ENCODE measurements at regions not wholly inside any gene's neighbourhood (a gene's known extent, or its start where the extent isn't known, plus 50 kb on each side); places are given as distances from the start of the nearest gene placed in this dataset. TPM values are rescaled to one million over a fixed set of nuclear protein-coding genes. Genes with fewer than 3 reads are reported as not detected.

GRCh38 chr9:119432428-119432827 is 63.2 kb upstream of the BRINP1 start:
- Mint-ChIP-seq H3K27me3 (ENCODE audit: insufficient read depth, unreplicated experiment) (no peaks in the 10 kb centered on the region), H3K9me3 (ENCODE audit: unreplicated experiment) (no peaks in the 10 kb centered on the region), H3K36me3 (ENCODE audit: insufficient read depth, unreplicated experiment) (no peaks in the 10 kb centered on the region), H3K27ac (ENCODE audit: low read depth, unreplicated experiment) (no peak overlapping the region), H3K4me1 (ENCODE audit: insufficient read depth, unreplicated experiment) (no peaks in the 10 kb centered on the region), H3K4me3 (ENCODE audit: unreplicated experiment) (no peak overlapping the region)
- DNase-seq (ENCODE audit: unreplicated experiment) = no peak
- POLR2A ChIA-PET = interaction anchor here (1.5 kb wide), 1 partner anchor 21 kb away, joined by 3 read pairs; no protein-coding TSS in a partner anchor
- CTCF ChIA-PET = interaction anchor here (0.6 to 0.9 kb wide), 2 partner anchors 11 to 459 kb away, joined by 3 to 4 read pairs; no protein-coding TSS in a partner anchor
- intact Hi-C loops (cut with micrococcal nuclease) = no loop called here
- BruUV-seq (replicated peaks) = no TSS peak
- no peak for TF ChIP-seq CTCF (IDR thresholded peaks at IDR 0.05; ENCODE audit: unreplicated experiment)

- H3K4me3 Mint-ChIP-seq (ENCODE audit: unreplicated experiment) = no peak overlapping the region
- DNase-seq (ENCODE audit: unreplicated experiment) = no peak
- intact Hi-C loops (cut with micrococcal nuclease) = no loop called here
- H3K27me3 Mint-ChIP-seq (ENCODE audit: insufficient read depth, unreplicated experiment) = no peaks in the 10 kb centered on the region
- H3K9me3 Mint-ChIP-seq (ENCODE audit: unreplicated experiment) = peaks cover 9% of the 10 kb centered on the region
- no peaks in the 10 kb centered on the region for H3K4me1 Mint-ChIP-seq (ENCODE audit: insufficient read depth, unreplicated experiment)
- ChIA-PET CTCF (interaction anchor here (0.6 kb wide), 2 partner anchors 23 to 64 kb away, joined by 4 to 5 read pairs; no protein-coding TSS in a partner anchor), POLR2A (no interaction called here)
- no peak overlapping the region for H3K27ac Mint-ChIP-seq (ENCODE audit: low read depth, unreplicated experiment)
- no TSS peak for BruUV-seq (replicated peaks)
- no peak for TF ChIP-seq CTCF (IDR thresholded peaks at IDR 0.05; ENCODE audit: unreplicated experiment)
- H3K36me3 Mint-ChIP-seq (ENCODE audit: insufficient read depth, unreplicated experiment) = no peaks in the 10 kb centered on the region
Measured at GRCh38 chr9:119429302-119429701, 60.1 kb upstream of the BRINP1 start.

GRCh38 chr9:119420231-119420630 is 51.0 kb upstream of the BRINP1 start:
- H3K9me3 Mint-ChIP-seq (ENCODE audit: unreplicated experiment) = no peaks in the 10 kb centered on the region
- no peak for DNase-seq (ENCODE audit: unreplicated experiment)
- no peak overlapping the region for H3K27ac Mint-ChIP-seq (ENCODE audit: low read depth, unreplicated experiment)
- intact Hi-C loops (cut with micrococcal nuclease) = no loop called here
- no peaks in the 10 kb centered on the region for H3K27me3 Mint-ChIP-seq (ENCODE audit: insufficient read depth, unreplicated experiment)
- ChIA-PET POLR2A (no interaction called here), CTCF (interaction anchor here (0.6 to 0.9 kb wide), 2 partner anchors 548 to 933 kb away, joined by 3 read pairs; no protein-coding TSS in a partner anchor)
- no TSS peak for BruUV-seq (replicated peaks)
- H3K36me3 Mint-ChIP-seq (ENCODE audit: insufficient read depth, unreplicated experiment) = no peaks in the 10 kb centered on the region
- H3K4me1 Mint-ChIP-seq (ENCODE audit: insufficient read depth, unreplicated experiment) = no peaks in the 10 kb centered on the region
- TF ChIP-seq CTCF (IDR thresholded peaks at IDR 0.05; ENCODE audit: unreplicated experiment) = no peak
- H3K4me3 Mint-ChIP-seq (ENCODE audit: unreplicated experiment) = no peak overlapping the region

Small RNA genes lying in the stretch of these regions (microRNA-seq; reads per million reads assigned to microRNA genes)
- gene MIR147A = not detected

Measured in MCF 10A (cell line).